Activated naive CD4-positive, alpha-beta T cell treated with anti-CD3 and anti-CD28 coated beads, Interleukin-2, amount 10 ng/mL, durations not matched to agents 7 days and 5 days (primary cell): ENCODE measurements at regions not wholly inside any gene's neighbourhood (a gene's known extent, or its start where the extent isn't known, plus 50 kb on each side); places are given as distances from the start of the nearest gene placed in this dataset.
"Not testable (repeated sequence)": the region's sequence is repeated elsewhere in the genome, so short reads cannot be mapped to it uniquely, and the experiment has no call there.

ENCODE experiments used
- CTCF ChIA-PET: fragments of 350-600 bp; sonication (Branson Sonifier 250); formaldehyde crosslinking; loops from one replicate; lab custom pipeline; 2021; ENCODE audit warnings: antibody characterized with exemption; lab: Charles Lee
- DNase-seq: peaks from one replicate; pipeline ENCODE4 v3.0.0-alpha.2; 2020
- H3K27ac Mint-ChIP-seq: one replicate; pipeline ENCODE4 v1.8.0; 2021; ENCODE audit warnings: mild to moderate bottlenecking, moderate library complexity, mixed read lengths
- H3K27me3 Mint-ChIP-seq: one replicate; pipeline ENCODE4 v1.8.0; 2021; ENCODE audit warnings: mild to moderate bottlenecking, mixed read lengths
- H3K36me3 Mint-ChIP-seq: one replicate; pipeline ENCODE4 v1.8.0; 2021; ENCODE audit warnings: mixed read lengths
- H3K4me1 Mint-ChIP-seq: one replicate; pipeline ENCODE4 v1.8.0; 2021; ENCODE audit warnings: mixed read lengths
- H3K4me3 Mint-ChIP-seq: one replicate; pipeline ENCODE4 v1.8.0; 2021; ENCODE audit warnings: mild to moderate bottlenecking, moderate library complexity, mixed read lengths
- H3K9me3 Mint-ChIP-seq: one replicate; pipeline ENCODE4 v1.8.0; 2021; ENCODE audit warnings: mixed read lengths

DNA sequence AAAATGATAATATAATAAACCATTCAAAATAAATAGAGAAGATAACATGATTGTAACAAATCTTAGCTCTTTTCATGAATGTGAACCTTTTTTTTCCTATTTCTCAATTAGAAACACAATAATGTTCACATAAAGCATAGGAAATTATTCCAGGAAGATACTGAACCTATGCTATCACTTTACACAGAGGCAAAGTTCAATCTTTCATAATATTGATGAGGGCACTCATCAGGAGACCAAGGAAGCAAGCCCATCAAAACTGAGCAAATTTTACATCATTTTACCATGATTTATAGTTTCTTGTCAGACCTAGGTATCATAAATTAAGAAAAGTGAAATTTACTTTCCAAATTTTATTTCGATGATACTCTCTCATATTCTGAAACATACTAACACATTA is 938.5 kb downstream of the TBC1D32 start:
- CTCF ChIA-PET = no interaction called here
- Mint-ChIP-seq H3K27ac (no peak overlapping the region), H3K4me3 (no peak overlapping the region), H3K4me1 (no peaks in the 10 kb centered on the region), H3K9me3 (no peaks in the 10 kb centered on the region), H3K36me3 (no peaks in the 10 kb centered on the region), H3K27me3 (no peaks in the 10 kb centered on the region)
- DNase-seq = no peak

GRCh38 chr6:120395330-120395729 is 939.0 kb downstream of the TBC1D32 start:
- CTCF ChIA-PET = no interaction called here
- no peak for DNase-seq
- Mint-ChIP-seq H3K36me3 (no peaks in the 10 kb centered on the region), H3K27ac (no peak overlapping the region), H3K4me3 (no peak overlapping the region), H3K27me3 (no peaks in the 10 kb centered on the region), H3K9me3 (no peaks in the 10 kb centered on the region), H3K4me1 (no peaks in the 10 kb centered on the region)

GRCh38 chr6:120392941-120393340 is 941.3 kb downstream of the TBC1D32 start:
- H3K36me3 Mint-ChIP-seq = no peaks in the 10 kb centered on the region
- H3K4me3 Mint-ChIP-seq = no peak overlapping the region
- no peaks in the 10 kb centered on the region for H3K9me3 Mint-ChIP-seq

DNA sequence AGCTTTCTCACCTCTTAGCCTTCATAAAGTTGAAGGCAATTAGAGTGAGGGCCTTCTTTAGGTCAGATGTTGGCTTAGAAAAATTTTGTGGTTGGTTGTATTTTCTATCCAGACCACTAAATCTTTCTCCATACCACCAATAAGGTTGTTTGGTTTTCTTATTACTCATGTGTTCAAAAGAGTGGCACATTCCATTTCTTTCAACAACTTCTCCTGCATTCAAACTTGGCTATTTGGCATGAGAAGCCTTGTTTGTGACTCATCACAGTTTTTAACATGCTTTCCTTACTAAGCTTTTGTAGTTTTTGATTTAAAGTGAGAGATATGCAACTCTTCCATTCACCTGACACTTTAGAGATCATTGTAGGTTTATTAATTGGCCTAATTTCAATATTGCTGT is 949.6 kb downstream of the TBC1D32 start:
- no peak for DNase-seq
- no peaks in the 10 kb centered on the region for H3K4me1 Mint-ChIP-seq
- no peak overlapping the region for H3K27ac Mint-ChIP-seq
- H3K27me3 Mint-ChIP-seq = no peaks in the 10 kb centered on the region
- H3K4me3 Mint-ChIP-seq = no peak overlapping the region
- CTCF ChIA-PET = no interaction called here
- H3K9me3 Mint-ChIP-seq = no peaks in the 10 kb centered on the region
- no peaks in the 10 kb centered on the region for H3K36me3 Mint-ChIP-seq

More at GRCh38 chr6:120392941-120393340, 941.3 kb downstream of the TBC1D32 start:
- Mint-ChIP-seq H3K27me3 (no peaks in the 10 kb centered on the region), H3K27ac (no peak overlapping the region), H3K4me1 (no peaks in the 10 kb centered on the region)
- CTCF ChIA-PET = no interaction called here
- DNase-seq = no peak

DNA sequence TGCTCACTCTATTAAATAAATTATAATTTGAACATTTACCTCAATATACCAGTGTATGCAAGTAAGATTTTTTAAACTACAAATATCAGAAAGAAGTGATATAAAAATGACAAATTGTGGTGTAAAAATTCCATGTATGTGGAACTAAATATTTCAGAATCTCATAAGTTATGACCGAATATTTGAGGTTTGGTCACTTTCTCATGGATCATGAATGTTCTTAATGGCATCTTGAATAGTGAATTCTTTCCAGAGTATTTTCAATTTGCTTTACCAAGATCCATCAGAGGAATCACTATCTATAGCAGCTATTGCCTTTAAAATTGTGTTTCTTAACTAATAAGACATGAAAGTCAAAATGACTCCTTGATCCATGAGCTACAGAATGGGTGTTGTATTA is 950.6 kb downstream of the TBC1D32 start:
- H3K9me3 Mint-ChIP-seq = no peaks in the 10 kb centered on the region
- CTCF ChIA-PET = no interaction called here
- no peak for DNase-seq
- H3K27me3 Mint-ChIP-seq = no peaks in the 10 kb centered on the region
- no peak overlapping the region for H3K27ac Mint-ChIP-seq
- no peaks in the 10 kb centered on the region for H3K4me1 Mint-ChIP-seq
- no peak overlapping the region for H3K4me3 Mint-ChIP-seq
- no peaks in the 10 kb centered on the region for H3K36me3 Mint-ChIP-seq

- H3K36me3 Mint-ChIP-seq = no peaks in the 10 kb centered on the region
- H3K27me3 Mint-ChIP-seq = no peaks in the 10 kb centered on the region
- H3K4me1 Mint-ChIP-seq = no peaks in the 10 kb centered on the region
- no peak for DNase-seq
- CTCF ChIA-PET = no interaction called here
- H3K27ac Mint-ChIP-seq = no peak overlapping the region
- H3K9me3 Mint-ChIP-seq = no peaks in the 10 kb centered on the region
- H3K4me3 Mint-ChIP-seq = no peak overlapping the region
These were observed 955.6 kb downstream of the TBC1D32 start for GRCh38 chr6:120378582-120379220.

- H3K4me1 Mint-ChIP-seq = no peaks in the 10 kb centered on the region
- no peak overlapping the region for H3K4me3 Mint-ChIP-seq
- DNase-seq = no peak
- H3K36me3 Mint-ChIP-seq = no peaks in the 10 kb centered on the region
- no peaks in the 10 kb centered on the region for H3K9me3 Mint-ChIP-seq
- CTCF ChIA-PET = no interaction called here
- H3K27me3 Mint-ChIP-seq = no peaks in the 10 kb centered on the region
- no peak overlapping the region for H3K27ac Mint-ChIP-seq
These were observed 961.1 kb downstream of the TBC1D32 start for GRCh38 chr6:120373185-120373584.

DNA sequence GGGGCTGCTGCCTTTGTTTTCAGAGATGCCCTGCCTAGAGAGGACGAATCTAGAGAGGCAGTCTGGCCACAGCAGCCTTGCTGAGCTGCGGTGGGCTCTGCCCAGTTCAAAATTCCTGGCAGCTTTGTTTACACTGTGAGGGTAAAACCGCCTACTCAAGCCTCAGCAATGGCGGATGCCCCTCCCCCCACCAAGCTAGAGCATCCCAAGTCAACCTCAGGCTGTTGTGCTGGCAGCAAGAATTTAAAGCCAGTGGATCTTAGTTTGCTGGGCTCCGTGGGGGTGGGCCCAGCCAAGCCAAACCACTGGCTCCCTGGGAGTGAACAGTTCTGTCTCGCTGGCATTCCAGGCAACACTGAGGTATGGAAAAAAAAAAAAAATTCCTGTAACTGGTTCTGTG is 970.9 kb downstream of the TBC1D32 start:
- CTCF ChIA-PET = interaction anchor here (0.6 kb wide), 1 partner anchor 425 kb away, joined by 3 read pairs; no protein-coding TSS in a partner anchor
- H3K27ac Mint-ChIP-seq = no peak overlapping the region
- DNase-seq = no peak
- H3K36me3 Mint-ChIP-seq = no peaks in the 10 kb centered on the region
- peaks cover 5% of the 10 kb centered on the region for H3K9me3 Mint-ChIP-seq
- no peak overlapping the region for H3K4me3 Mint-ChIP-seq
- H3K27me3 Mint-ChIP-seq = no peaks in the 10 kb centered on the region
- no peaks in the 10 kb centered on the region for H3K4me1 Mint-ChIP-seq

- H3K36me3 Mint-ChIP-seq, H3K27ac Mint-ChIP-seq, H3K4me1 Mint-ChIP-seq, H3K4me3 Mint-ChIP-seq, H3K27me3 Mint-ChIP-seq, DNase-seq, CTCF ChIA-PET: not testable (repeated sequence)
- H3K9me3 Mint-ChIP-seq = peaks cover 12% of the 10 kb centered on the region
These were observed 975.7 kb downstream of the TBC1D32 start for GRCh38 chr6:120358535-120358934.

DNA sequence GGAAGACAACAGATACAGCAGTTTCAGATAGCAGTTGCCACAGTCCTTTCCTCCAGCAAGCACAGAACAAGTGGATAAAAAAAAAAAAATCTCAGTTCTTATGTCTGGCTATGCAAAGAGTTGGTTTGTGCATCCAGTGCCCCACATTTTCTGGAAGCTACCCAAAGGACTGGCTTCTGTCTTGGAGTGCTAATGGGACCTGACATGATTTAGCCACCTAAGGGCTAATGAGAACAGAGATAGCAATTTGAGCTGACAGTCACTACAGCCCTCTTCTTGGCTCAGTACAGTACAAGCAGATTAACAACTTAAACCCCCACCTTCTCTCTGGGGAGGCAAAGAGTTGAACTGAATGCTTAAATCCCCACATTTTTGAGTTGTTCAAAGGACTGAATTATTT is 976.8 kb downstream of the TBC1D32 start:
- Mint-ChIP-seq H3K27me3 (no peaks in the 10 kb centered on the region), H3K4me3 (no peak overlapping the region), H3K36me3 (no peaks in the 10 kb centered on the region), H3K9me3 (peaks cover 12% of the 10 kb centered on the region), H3K27ac (no peak overlapping the region), H3K4me1 (peaks cover 8% of the 10 kb centered on the region)
- no peak for DNase-seq
- CTCF ChIA-PET = no interaction called here

GRCh38 chr6:120355822-120356221 is 978.5 kb downstream of the TBC1D32 start:
- CTCF ChIA-PET = no interaction called here
- no peak for DNase-seq
- Mint-ChIP-seq H3K27me3 (no peaks in the 10 kb centered on the region), H3K4me3 (no peak overlapping the region), H3K9me3 (peaks cover 12% of the 10 kb centered on the region), H3K27ac (no peak overlapping the region), H3K36me3 (no peaks in the 10 kb centered on the region), H3K4me1 (peaks cover 8% of the 10 kb centered on the region)

- Mint-ChIP-seq H3K4me1 (peaks cover 8% of the 10 kb centered on the region), H3K27me3 (no peaks in the 10 kb centered on the region), H3K36me3 (no peaks in the 10 kb centered on the region), H3K9me3 (peaks cover 11% of the 10 kb centered on the region), H3K4me3 (no peak overlapping the region), H3K27ac (no peak overlapping the region)
- DNase-seq = peak; percentile 26
- CTCF ChIA-PET = no interaction called here
These were observed 979.7 kb downstream of the TBC1D32 start for GRCh38 chr6:120354452-120355098.

GRCh38 chr6:120352491-120352890 is 981.8 kb downstream of the TBC1D32 start:
- Mint-ChIP-seq H3K27ac (no peak overlapping the region), H3K4me3 (no peak overlapping the region), H3K9me3 (peaks cover 2% of the 10 kb centered on the region), H3K4me1 (peaks cover 8% of the 10 kb centered on the region), H3K27me3 (no peaks in the 10 kb centered on the region), H3K36me3 (no peaks in the 10 kb centered on the region)
- no peak for DNase-seq
- CTCF ChIA-PET = no interaction called here

GRCh38 chr6:120348926-120349325 is 985.4 kb downstream of the TBC1D32 start:
- peaks cover under 1% of the 10 kb centered on the region for H3K9me3 Mint-ChIP-seq
- H3K4me1 Mint-ChIP-seq = no peaks in the 10 kb centered on the region
- H3K27me3 Mint-ChIP-seq = no peaks in the 10 kb centered on the region
- H3K4me3 Mint-ChIP-seq = no peak overlapping the region
- CTCF ChIA-PET = no interaction called here
- DNase-seq = no peak
- no peak overlapping the region for H3K27ac Mint-ChIP-seq
- H3K36me3 Mint-ChIP-seq = no peaks in the 10 kb centered on the region

DNA sequence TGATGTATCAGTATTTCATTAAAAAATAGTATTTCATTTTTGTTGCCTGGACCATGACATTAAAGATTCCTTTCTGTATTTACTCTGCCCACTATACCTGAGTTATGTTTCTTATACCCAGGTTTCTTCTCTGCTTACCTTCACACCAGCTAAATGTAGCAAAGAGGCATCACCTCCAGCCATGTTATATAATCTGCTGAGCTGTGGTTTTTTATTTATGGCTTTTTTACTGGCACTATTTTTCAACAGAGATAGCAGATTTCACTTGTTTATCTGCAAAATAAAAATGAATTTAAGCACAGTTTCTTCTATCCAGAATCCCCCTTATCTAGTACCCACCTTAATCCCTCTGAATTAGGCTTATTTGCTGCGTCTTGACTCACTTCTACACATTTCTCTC is 979.0 kb upstream of the MAN1A1 start:
- CTCF ChIA-PET = no interaction called here
- Mint-ChIP-seq H3K4me1 (no peaks in the 10 kb centered on the region), H3K4me3 (no peak overlapping the region), H3K27ac (no peak overlapping the region), H3K27me3 (no peaks in the 10 kb centered on the region), H3K36me3 (no peaks in the 10 kb centered on the region), H3K9me3 (peaks cover under 1% of the 10 kb centered on the region)
- DNase-seq = no peak
